ENCODE measurements at regions not wholly inside any gene's neighbourhood (a gene's known extent, or its start where the extent isn't known, plus 50 kb on each side); places are given as distances from the start of the nearest gene placed in this dataset.

DNA sequence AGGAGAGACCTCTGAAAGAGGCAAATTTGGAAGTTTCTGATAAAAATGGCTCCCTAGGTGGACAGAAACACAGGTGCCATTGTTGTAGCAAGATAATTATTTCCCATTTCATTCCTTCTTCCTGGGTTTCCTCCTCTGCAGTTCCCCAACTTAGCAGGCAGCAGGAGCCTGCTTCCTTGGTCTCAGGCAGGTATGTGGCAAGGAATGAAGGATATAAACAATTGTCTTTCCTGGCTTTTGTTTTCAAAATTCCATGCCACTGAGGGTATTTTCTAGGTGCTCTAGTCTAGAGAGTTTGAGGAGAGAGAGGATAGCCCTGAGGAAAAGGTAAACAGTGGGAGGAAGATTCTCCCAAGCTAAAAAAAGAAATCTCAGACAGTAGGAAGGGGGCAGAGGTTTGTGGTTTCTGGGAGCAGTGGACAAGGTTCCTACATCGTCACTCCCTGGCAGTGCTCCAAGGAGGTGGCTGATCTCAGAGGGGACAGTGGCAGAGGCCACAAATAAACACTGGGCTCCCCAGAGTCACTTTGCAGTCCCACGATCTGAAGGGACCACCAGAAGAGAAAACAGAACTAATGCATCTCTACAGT, 82.6 kb upstream of the IGF1 start:
- TF ChIP-seq, protein P1, sequence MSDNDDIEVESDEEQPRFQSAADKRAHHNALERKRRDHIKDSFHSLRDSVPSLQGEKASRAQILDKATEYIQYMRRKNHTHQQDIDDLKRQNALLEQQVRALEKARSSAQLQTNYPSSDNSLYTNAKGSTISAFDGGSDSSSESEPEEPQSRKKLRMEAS (IDR thresholded peaks at IDR 0.05) = no peak
- TF ChIP-seq JUN (IDR thresholded peaks at IDR 0.05; ENCODE audit: low read depth, low read length) (no peak), POLR2AphosphoS5 (IDR thresholded peaks at IDR 0.05; ENCODE audit: low read depth, low read length) (no peak), NANOG (IDR thresholded peaks at IDR 0.05; ENCODE audit: insufficient read depth, low read depth, low read length, poor library complexity, severe bottlenecking) (no peak), CTCF (IDR thresholded peaks at IDR 0.05; ENCODE audit: control extremely low read depth in 1 of 3, insufficient read depth in 1 of 3, low read depth in 1 of 3, low read length in 3 of 3) (no peak), JUND (IDR thresholded peaks at IDR 0.05; ENCODE audit: low read length) (no peak), EZH2 (IDR thresholded peaks at IDR 0.05; ENCODE audit: low read depth, low read length, severe bottlenecking) (no peak), SUZ12 (IDR thresholded peaks at IDR 0.05; ENCODE audit: low read length) (no peak), POLR2A (IDR thresholded peaks at IDR 0.05; ENCODE audit: control extremely low read depth in 1 of 2, low read depth in 2 of 2, low read length in 2 of 2) (no peak), CREB1 (IDR thresholded peaks at IDR 0.05) (no peak), CHD2 (IDR thresholded peaks at IDR 0.05; ENCODE audit: low read length) (no peak)

Measured in H1 (cell line).